ENCODE measurements at regions not wholly inside any gene's neighbourhood (a gene's known extent, or its start where the extent isn't known, plus 50 kb on each side); places are given as distances from the start of the nearest gene placed in this dataset.

GRCh38 chr3:102060814-102061213 lies 211.5 kb downstream of the NFKBIZ start:
- no peak for TF ChIP-seq SP1 (IDR thresholded peaks at IDR 0.05; ENCODE audit: low read depth, low read length)
- peak; percentile 75 for TF ChIP-seq JUNB (IDR thresholded peaks at IDR 0.05)
- TF ChIP-seq ZNF384 (IDR thresholded peaks at IDR 0.05; ENCODE audit: borderline replicate concordance, low read depth, low read length), result no peak
- no peak for TF ChIP-seq POLR2AphosphoS2 (IDR thresholded peaks at IDR 0.05; ENCODE audit: low read depth, low read length)
- TF ChIP-seq POLR2A (IDR thresholded peaks at IDR 0.05; ENCODE audit: low read depth, low read length), result no peak
- no peak for TF ChIP-seq EZH2 (IDR thresholded peaks at IDR 0.05; ENCODE audit: borderline replicate concordance, control insufficient read depth, low read depth, low read length)
- TF ChIP-seq CEBPB (IDR thresholded peaks at IDR 0.05; ENCODE audit: borderline replicate concordance in 1 of 2, low read depth in 2 of 2, low read length in 2 of 2), result no peak
- TF ChIP-seq CEBPZ (IDR thresholded peaks at IDR 0.05; ENCODE audit: low read depth, low read length), result no peak
- TF ChIP-seq NFXL1 (IDR thresholded peaks at IDR 0.05; ENCODE audit: borderline replicate concordance), result no peak
- TF ChIP-seq PAX5 (IDR thresholded peaks at IDR 0.05; ENCODE audit: borderline replicate concordance, low read depth, low read length), result peak; percentile 48; the same call in 1 of the 2 replicates
- TF ChIP-seq WRNIP1 (IDR thresholded peaks at IDR 0.05; ENCODE audit: borderline replicate concordance, low read depth, low read length), result no peak
- no peak for TF ChIP-seq NFIC (IDR thresholded peaks at IDR 0.05; ENCODE audit: low read depth, low read length)
